ENCODE measurements at regions not wholly inside any gene's neighbourhood (a gene's known extent, or its start where the extent isn't known, plus 50 kb on each side); places are given as distances from the start of the nearest gene placed in this dataset.

GRCh38 chr4:176868676-176869075 lies 76.0 kb upstream of the VEGFC start:
- H3K27ac ChIP-seq (ENCODE audit: low read length) = no peak overlapping the region
- no peak overlapping the region for H3K9ac ChIP-seq (ENCODE audit: low read length)
- no peaks in the 10 kb centered on the region for H3K27me3 ChIP-seq (ENCODE audit: low read depth, low read length)
- no peaks in the 10 kb centered on the region for H4K20me1 ChIP-seq (ENCODE audit: insufficient read depth, low read length)
- H3K4me1 ChIP-seq (ENCODE audit: low read length) = no peaks in the 10 kb centered on the region
- no peaks in the 10 kb centered on the region for H3K79me2 ChIP-seq (ENCODE audit: low read length)
- no peak overlapping the region for H3K4me2 ChIP-seq (ENCODE audit: low read length)
- H2AFZ ChIP-seq (ENCODE audit: low read depth, low read length) = no peak overlapping the region
- H3K36me3 ChIP-seq (replicated peaks; ENCODE audit: low read depth, low read length) = no peaks in the 10 kb centered on the region
- H3K4me3 ChIP-seq (ENCODE audit: low read length) = no peak overlapping the region
- TF ChIP-seq CTCF (IDR thresholded peaks at IDR 0.05; ENCODE audit: low read depth, low read length) = no peak
- no peak for TF ChIP-seq EZH2phosphoT487 (IDR thresholded peaks at IDR 0.05; ENCODE audit: low read depth)
- H3K9me3 ChIP-seq (ENCODE audit: insufficient read depth, low read length) = no peaks in the 10 kb centered on the region

GRCh38 chr4:176872461-176872860 lies 79.7 kb upstream of the VEGFC start:
- Histone ChIP-seq H3K9me3 (ENCODE audit: insufficient read depth, low read length) (no peaks in the 10 kb centered on the region), H3K4me3 (ENCODE audit: low read length) (no peak overlapping the region), H3K36me3 (replicated peaks; ENCODE audit: low read depth, low read length) (no peaks in the 10 kb centered on the region), H2AFZ (ENCODE audit: low read depth, low read length) (no peak overlapping the region), H3K4me2 (ENCODE audit: low read length) (no peak overlapping the region), H3K27me3 (ENCODE audit: low read depth, low read length) (no peaks in the 10 kb centered on the region), H3K27ac (ENCODE audit: low read length) (no peak overlapping the region), H4K20me1 (ENCODE audit: insufficient read depth, low read length) (no peaks in the 10 kb centered on the region), H3K79me2 (ENCODE audit: low read length) (no peaks in the 10 kb centered on the region), H3K4me1 (ENCODE audit: low read length) (no peaks in the 10 kb centered on the region), H3K9ac (ENCODE audit: low read length) (no peak overlapping the region)
- TF ChIP-seq EZH2phosphoT487 (IDR thresholded peaks at IDR 0.05; ENCODE audit: low read depth) = no peak
- TF ChIP-seq CTCF (IDR thresholded peaks at IDR 0.05; ENCODE audit: low read depth, low read length) = no peak

- no peak for TF ChIP-seq EZH2phosphoT487 (IDR thresholded peaks at IDR 0.05; ENCODE audit: low read depth)
- no peak for TF ChIP-seq CTCF (IDR thresholded peaks at IDR 0.05; ENCODE audit: low read depth, low read length)
- no peak overlapping the region for H3K27ac ChIP-seq (ENCODE audit: low read length)
- H3K4me3 ChIP-seq (ENCODE audit: low read length) = no peak overlapping the region
- H3K36me3 ChIP-seq (replicated peaks; ENCODE audit: low read depth, low read length) = no peaks in the 10 kb centered on the region
- no peaks in the 10 kb centered on the region for H3K9me3 ChIP-seq (ENCODE audit: insufficient read depth, low read length)
- no peaks in the 10 kb centered on the region for H4K20me1 ChIP-seq (ENCODE audit: insufficient read depth, low read length)
- no peak overlapping the region for H2AFZ ChIP-seq (ENCODE audit: low read depth, low read length)
- no peaks in the 10 kb centered on the region for H3K79me2 ChIP-seq (ENCODE audit: low read length)
- H3K27me3 ChIP-seq (ENCODE audit: low read depth, low read length) = no peaks in the 10 kb centered on the region
- H3K4me2 ChIP-seq (ENCODE audit: low read length) = no peak overlapping the region
- no peaks in the 10 kb centered on the region for H3K4me1 ChIP-seq (ENCODE audit: low read length)
- no peak overlapping the region for H3K9ac ChIP-seq (ENCODE audit: low read length)
These were observed 82.2 kb upstream of the VEGFC start for GRCh38 chr4:176874721-176875445.

GRCh38 chr4:176875446-176875930 lies 82.8 kb upstream of the VEGFC start:
- TF ChIP-seq CTCF (IDR thresholded peaks at IDR 0.05; ENCODE audit: low read depth, low read length) (no peak), EZH2phosphoT487 (IDR thresholded peaks at IDR 0.05; ENCODE audit: low read depth) (no peak)
- no peaks in the 10 kb centered on the region for H3K27me3 ChIP-seq (ENCODE audit: low read depth, low read length)
- H4K20me1 ChIP-seq (ENCODE audit: insufficient read depth, low read length) = no peaks in the 10 kb centered on the region
- H3K9ac ChIP-seq (ENCODE audit: low read length) = no peak overlapping the region
- H3K79me2 ChIP-seq (ENCODE audit: low read length) = no peaks in the 10 kb centered on the region
- H3K9me3 ChIP-seq (ENCODE audit: insufficient read depth, low read length) = no peaks in the 10 kb centered on the region
- H2AFZ ChIP-seq (ENCODE audit: low read depth, low read length) = no peak overlapping the region
- H3K27ac ChIP-seq (ENCODE audit: low read length) = no peak overlapping the region
- no peaks in the 10 kb centered on the region for H3K4me1 ChIP-seq (ENCODE audit: low read length)
- no peak overlapping the region for H3K4me2 ChIP-seq (ENCODE audit: low read length)
- H3K36me3 ChIP-seq (replicated peaks; ENCODE audit: low read depth, low read length) = no peaks in the 10 kb centered on the region
- H3K4me3 ChIP-seq (ENCODE audit: low read length) = no peak overlapping the region
